GM18873 (cell line): ENCODE measurements at regions not wholly inside any gene's neighbourhood (a gene's known extent, or its start where the extent isn't known, plus 50 kb on each side); places are given as distances from the start of the nearest gene placed in this dataset.

Source experiments
- ATAC-seq: cut with Tn5 transposase; IDR thresholded peaks from one replicate; pipeline ENCODE4 v1.9.1; 2021; ENCODE audit warnings: mild to moderate bottlenecking, moderate library complexity, moderate number of reproducible peaks; ENCODE audit not compliant: unreplicated experiment, low FRiP score

- ATAC-seq, result no peak
Measured at GRCh38 chr10:121065330-121065729, 214.2 kb downstream of the WDR11 start.

- ATAC-seq, result peak; percentile 76
Measured at GRCh38 chr10:121069061-121069850, 218.1 kb downstream of the WDR11 start.

DNA sequence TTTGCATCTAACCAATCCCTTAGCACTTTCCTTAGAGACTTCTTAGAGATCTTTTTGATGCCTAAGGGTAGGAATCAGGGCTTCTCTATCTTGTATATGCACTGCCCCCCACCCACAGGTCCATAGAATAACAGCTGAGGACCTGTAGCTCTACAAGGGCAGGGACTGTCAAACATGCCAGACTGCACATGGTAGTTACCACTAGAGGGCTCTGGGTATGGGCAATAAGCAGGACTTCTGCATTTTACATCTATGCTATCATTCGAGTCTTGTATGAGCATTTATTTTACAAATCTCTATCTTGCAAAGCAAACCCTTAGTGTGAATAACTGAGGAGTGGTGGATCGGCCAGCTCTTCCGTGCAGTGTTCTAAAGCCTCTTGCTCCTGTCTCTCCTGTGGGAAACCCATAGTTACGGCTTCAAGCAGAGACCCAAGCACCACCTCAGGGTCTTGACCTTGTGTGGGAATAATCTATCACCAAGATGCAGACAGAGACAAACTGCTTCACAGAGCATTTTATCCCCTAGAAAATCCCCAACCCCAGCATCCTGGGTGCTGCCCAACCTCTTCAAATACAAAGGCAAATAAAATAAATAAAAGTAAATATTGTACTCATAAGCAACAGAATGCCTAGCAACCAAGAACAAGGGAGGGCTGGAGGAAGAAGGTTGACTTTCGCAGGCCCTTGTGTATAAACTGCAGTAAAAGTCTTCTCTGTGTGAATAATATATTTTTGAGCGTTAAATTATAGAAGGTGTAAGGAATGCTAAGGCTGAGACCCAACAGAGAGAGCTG lies 219.3 kb downstream of the WDR11 start:
- ATAC-seq, result no peak

DNA sequence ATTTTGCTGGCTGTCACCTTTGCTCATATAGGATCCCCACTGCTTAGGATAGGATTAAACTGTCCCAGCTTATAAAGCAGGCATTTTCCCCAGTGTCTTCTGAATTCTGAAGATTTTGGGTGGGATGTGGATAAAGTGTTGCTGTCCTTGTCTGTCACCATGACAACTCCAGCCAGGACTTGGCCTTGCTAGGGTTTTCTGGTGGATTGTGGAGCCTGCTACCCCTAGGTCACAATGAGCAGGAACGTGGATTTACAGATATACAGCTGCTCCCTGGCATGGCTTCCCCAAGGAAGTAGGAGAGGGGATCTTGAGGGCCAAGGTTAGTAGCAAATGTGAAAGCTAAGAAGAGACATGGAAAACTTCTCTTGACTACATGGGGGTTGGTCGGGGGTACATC lies 220.7 kb downstream of the WDR11 start:
- no peak for ATAC-seq

DNA sequence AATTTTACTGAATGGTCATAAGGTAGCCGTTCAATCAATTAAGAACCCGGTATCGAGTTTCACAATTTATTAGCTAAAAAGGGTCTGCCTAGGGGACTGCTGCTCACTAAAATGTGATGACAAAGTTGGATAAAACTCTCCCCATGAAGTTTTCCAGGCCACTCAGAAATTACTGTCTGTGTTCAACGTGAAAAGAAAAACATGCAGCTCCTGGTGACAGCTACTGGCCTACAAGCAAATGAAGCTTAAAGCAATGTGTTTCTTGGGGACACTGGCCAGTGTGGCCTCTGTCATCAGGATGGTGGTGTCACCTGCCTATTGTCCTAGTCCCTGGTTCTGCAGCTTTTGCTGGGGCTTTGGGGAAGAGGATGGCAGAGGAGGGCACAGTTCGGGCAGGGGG lies 222.6 kb downstream of the WDR11 start:
- ATAC-seq, result no peak

GRCh38 chr10:121076776-121077715 lies 225.9 kb downstream of the WDR11 start:
- no peak for ATAC-seq

DNA sequence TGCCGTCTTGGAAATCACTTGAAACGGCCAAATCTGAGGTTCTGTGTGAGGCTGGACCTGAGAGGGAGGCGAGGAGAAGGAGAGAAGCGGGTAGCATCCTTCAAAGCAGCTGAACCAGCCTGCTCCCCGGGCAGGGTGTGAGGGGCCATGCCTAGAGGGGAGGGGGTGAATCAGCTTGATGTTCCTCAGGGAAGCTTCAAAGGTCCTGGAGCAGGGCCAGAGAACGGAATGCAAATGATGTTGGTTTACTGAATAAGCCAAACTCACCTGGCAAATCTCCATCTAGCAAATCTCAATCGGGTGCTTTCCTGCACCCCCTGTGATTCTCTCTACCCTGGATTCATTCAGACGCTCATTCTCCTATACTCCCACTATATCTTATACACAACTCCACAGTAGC lies 226.9 kb downstream of the WDR11 start:
- ATAC-seq, result no peak

DNA sequence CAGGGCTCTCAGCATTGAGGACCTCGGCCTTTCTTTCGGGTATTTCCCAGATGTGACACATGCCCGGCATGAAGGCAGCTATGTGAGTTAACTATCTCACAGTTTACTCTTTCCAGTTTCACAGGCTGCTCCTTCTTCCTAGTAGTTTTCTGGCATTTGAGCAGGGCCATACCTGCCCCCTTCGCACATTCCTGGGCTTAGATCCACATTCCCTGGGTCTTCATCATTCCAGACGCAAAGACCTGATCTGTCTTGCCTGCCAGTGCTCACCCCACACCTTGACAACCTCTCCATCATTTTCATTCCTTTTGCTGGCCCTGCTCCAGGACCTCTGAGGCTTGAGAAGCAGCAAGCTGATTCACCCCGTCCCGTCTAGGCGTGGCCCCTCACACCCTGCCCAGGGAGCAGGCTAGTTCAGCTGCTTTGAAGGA lies 227.5 kb downstream of the WDR11 start:
- ATAC-seq, result no peak

DNA sequence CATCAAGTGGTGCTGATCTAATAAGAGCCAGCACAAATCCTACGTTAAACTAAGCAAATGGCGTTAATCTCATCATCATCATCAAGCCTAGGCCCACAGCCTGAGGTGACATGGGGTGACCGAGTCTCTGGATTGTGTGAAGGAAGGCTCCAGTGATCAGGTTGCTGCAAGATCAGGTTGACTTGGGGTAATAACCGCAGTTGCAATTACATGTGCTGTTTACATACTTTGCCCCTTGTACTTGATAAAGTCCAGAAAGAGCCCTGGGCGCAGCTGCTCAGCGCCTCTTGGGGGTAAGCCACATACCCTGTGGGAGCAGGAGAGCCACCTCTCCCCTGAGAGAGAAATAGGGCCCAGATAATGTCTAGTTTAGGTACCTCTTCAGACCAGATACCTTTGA lies 228.1 kb downstream of the WDR11 start:
- no peak for ATAC-seq

GRCh38 chr10:121080281-121080891 lies 229.2 kb downstream of the WDR11 start:
- ATAC-seq, result no peak

DNA sequence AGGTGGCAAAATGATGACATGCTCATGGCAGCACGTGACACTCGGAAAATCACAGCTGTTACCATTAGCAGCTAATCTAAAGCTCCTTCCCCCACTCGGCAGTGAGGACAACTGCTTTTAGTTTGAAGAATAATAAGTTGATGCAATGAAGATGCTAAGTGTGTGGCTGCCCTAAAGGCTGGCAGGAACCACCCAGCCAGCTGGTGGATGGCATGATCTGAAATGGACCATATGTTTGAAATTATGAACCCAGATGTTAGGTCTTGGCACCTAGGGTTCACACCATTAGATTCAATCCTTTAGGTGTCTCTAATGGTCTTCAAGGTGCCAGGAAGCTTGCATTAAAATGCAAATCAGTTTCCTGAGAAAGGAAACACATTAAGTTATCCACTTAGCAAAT lies 230.1 kb downstream of the WDR11 start:
- no peak for ATAC-seq

DNA sequence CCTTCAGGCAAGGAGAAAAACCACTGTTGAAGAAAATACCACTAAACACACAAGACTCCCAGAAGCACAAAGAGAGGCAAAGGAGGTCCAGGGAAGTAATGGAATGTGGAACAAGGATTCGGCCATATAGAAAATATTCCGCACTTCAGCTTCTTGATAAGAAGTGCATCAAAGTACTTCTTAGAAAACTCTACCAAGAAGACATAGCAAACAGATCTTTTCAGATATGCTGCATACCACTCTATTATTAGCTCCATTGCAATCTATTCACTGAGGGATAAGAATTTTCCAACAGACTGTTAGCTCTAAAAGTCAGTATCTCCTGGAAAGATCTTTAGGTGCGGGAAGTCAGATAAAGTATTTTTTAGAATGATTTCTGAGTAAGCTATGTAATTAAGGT lies 231.8 kb downstream of the WDR11 start:
- ATAC-seq, result no peak

DNA sequence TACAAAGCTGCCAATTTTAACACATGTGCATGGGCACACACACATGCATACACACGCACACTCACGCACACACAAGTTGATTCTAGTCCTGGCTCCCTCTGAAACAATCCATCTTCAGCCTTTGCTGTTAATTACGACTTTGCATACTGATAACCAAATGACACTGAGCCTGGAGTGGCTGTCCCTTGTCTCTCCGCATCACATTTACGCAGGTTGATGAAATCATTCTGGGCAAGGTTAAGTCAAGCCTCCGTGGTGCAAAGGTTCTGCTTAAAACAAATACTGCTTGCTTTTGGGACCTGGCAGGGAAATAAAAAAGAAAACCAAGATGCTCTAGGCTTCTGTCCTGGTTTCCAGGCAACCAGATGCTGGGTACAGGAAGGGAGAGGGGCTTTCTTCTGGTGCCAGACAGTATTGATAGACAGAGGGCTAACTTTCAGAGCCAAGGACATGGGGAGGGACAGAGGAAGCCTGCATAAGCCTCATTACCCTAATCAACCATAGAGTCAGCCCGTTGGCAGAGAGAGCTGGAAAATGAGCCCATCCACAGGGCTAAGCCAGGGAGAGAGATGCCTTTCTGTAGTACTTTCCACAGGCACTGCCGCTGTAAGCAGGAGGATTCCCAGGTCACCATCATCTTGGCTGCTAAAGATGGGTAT lies 233.0 kb downstream of the WDR11 start:
- ATAC-seq, result no peak

DNA sequence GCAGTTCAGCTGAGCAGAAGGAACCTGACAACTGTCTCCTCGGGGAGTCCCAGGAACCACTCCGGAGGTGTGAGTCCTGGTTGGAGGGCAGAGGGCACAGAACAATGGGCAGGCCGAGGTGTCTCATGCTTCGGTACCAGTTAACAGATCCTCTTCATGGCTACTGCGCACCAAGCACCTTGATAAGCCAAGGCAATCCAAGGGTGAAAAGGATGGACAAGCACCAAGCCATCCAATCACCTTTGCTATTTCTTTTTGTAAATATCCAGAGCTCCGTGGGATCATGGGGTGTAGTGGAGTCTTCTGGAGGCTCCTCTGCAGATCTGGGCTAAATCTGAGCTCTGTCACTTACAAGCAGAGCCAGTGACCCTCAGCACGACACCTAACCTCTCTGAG lies 233.5 kb downstream of the WDR11 start:
- no peak for ATAC-seq

DNA sequence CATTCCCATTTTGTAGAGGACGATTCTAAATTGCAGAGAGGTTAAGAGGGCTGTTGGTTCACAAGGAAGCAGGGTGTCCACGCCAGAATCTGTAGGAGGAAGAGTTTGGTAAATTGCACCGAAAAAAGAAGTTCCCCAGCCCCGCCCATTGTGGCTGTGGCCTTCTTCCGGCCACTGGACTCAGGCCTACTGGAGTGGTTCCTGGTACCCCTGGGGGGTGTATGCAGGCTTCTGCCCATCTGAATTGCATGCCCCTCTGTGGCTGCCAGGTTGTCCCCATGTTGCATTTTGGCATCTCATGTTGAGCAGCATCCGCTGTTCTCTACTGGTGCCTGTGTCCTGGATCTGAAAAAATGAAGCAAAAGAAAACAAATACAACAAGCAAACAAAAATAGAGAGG lies 234.2 kb downstream of the WDR11 start:
- no peak for ATAC-seq

DNA sequence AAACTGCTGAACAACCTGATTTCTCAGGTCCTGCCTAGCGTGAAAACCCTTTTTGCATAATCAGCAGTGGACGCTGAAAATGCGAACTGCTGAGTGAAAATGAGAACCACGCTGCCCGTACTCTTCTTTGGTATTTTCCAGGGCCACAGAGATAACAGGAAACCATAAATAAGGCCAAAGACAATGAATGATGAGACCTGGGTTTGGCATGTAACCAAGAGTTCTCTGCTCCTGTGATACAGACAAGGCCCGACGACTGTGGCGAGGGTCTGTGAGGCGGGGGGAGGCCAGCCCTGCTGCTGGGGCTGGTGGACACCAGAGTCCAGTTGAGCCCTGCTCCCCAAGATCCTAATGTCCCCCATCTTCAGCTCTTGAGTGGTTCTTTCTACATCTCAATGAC lies 236.0 kb downstream of the WDR11 start:
- no peak for ATAC-seq

GRCh38 chr10:121087688-121088087 lies 236.5 kb downstream of the WDR11 start:
- ATAC-seq, result no peak

DNA sequence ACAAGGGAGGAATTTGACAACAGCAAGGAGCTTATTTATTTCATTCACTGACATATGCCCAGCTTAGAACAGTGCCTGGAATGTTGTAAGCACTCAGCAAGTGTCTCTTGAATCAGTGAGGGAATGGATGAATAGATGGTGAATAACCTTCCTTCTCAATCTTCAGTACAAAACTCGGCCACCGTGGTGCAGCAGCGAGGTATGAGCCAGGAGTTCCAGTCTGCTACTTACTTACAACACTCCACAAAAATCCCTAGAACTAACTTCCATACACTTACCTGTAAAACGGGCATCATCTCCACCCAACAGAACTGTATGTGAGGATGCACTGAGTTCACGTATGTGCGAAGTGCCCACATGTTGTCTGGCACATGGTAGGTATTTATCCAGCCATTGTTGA lies 237.4 kb downstream of the WDR11 start:
- ATAC-seq, result no peak

DNA sequence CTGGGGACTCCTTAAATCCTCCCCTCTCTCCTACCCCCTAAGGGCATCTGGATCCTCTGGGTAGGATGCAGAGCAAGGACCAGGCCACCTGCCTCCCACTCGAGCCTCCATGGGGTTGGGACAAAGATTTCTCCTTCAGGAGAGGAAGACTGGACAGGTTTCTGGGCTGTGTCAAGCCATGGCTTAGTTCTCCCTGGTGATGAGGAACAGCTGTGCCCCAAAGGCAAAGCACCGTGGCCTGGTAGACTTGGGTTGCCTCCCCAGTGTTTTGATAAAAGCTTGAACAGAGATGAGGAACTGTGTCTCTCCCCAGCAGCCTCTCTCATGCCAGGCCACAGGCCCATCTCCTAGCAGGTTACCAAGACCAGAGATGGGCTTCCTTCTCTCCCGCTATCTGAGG lies 238.3 kb downstream of the WDR11 start:
- ATAC-seq, result no peak
